Naive B cell (primary cell): ENCODE measurements at regions not wholly inside any gene's neighbourhood (a gene's known extent, or its start where the extent isn't known, plus 50 kb on each side); places are given as distances from the start of the nearest gene placed in this dataset.

Source experiments
- ATAC-seq, 2 donors: fragments of 150-1000 bp; cut with Tn5 transposase; 2 replicates each; pipeline ENCODE4 v1.10.0; 2021; ENCODE audit warnings: low read depth in 2 of 2, mild to moderate bottlenecking in 2 of 2, moderate library complexity in 2 of 2
- DNase-seq: peaks from one replicate; pipeline ENCODE4 v3.0.0; 2022
- H3K27ac Mint-ChIP-seq, 6 donors: one replicate each; pipeline ENCODE4 v1.8.0; 2020 to 2022; ENCODE audit warnings: mild to moderate bottlenecking in 6 of 6, mixed read lengths in 6 of 6, moderate library complexity in 5 of 6, inconsistent platforms in 2 of 6
- H3K27me3 Mint-ChIP-seq, 3 donors: one replicate each; pipeline ENCODE4 v1.8.0; 2021 to 2022; ENCODE audit warnings: mixed read lengths in 3 of 3, mild to moderate bottlenecking in 1 of 3
- H3K36me3 Mint-ChIP-seq, 2 donors: one replicate each; pipeline ENCODE4 v1.8.0; 2020 to 2022; ENCODE audit warnings: mixed read lengths in 2 of 2, inconsistent platforms in 1 of 2, mild to moderate bottlenecking in 1 of 2
- H3K4me1 Mint-ChIP-seq, 3 donors: one replicate each; pipeline ENCODE4 v1.8.0; 2020 to 2022; ENCODE audit warnings: mixed read lengths in 3 of 3, inconsistent platforms in 1 of 3, mild to moderate bottlenecking in 1 of 3, moderate library complexity in 1 of 3
- H3K4me3 Mint-ChIP-seq, 8 donors: one replicate each; pipeline ENCODE4 v1.8.0; 2020 to 2022; ENCODE audit warnings: mild to moderate bottlenecking in 8 of 8, mixed read lengths in 8 of 8, moderate library complexity in 8 of 8, inconsistent platforms in 2 of 8
- H3K9me3 Mint-ChIP-seq, 7 donors: one replicate each; pipeline ENCODE4 v1.8.0; 2020 to 2022; ENCODE audit warnings: mixed read lengths in 7 of 7, mild to moderate bottlenecking in 5 of 7, inconsistent platforms in 2 of 7, moderate library complexity in 1 of 7

DNA sequence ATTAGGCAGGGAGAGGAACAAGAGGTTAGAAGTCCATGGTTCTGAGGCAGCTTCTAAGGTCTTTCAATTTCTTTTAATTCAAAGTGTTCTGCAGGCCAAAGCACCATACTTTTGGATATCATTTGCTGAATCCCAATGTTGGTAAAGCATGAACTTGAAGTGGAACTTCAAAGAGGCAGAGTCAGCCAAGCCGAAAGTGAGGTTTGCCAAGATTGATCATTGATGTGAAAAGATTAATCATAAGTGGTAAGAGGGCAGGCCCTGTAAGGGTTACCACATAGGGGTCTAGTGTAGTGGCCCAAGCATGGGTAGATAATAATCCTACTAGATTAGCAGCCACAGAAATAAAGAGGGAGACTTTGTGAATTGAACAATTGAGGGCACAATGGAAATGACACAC, 191.7 kb upstream of the DIO2 start:
- peaks cover 2 to 10% (median 3%) of the 10 kb centered on the region in 7 donors for H3K9me3 Mint-ChIP-seq
- ATAC-seq (no peak), DNase-seq (no peak)
- no peaks in the 10 kb centered on the region for H3K4me1 Mint-ChIP-seq
- H3K27ac Mint-ChIP-seq = no peak overlapping the region
- H3K4me3 Mint-ChIP-seq = no peak overlapping the region
- no peaks in the 10 kb centered on the region for H3K27me3 Mint-ChIP-seq
- H3K36me3 Mint-ChIP-seq = no peaks in the 10 kb centered on the region

DNA sequence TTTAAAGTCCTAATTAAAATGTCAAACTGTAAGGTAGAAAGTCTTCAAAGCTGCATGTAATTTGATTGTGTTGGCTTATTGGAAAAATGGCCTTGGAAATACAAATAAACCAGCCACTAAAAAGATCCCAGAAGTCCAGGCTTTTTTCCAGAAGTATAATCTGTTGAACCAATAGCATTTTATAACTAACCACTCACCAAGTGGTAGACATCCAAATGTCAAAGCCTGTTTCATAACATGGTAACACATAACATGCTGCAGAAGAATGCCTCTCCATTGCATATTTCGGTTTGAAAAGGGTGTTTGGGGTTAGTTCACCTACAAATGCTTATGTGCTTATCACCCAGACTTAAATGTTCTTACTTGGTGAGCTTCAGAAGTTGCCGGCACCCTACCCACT, 183.7 kb upstream of the DIO2 start:
- Mint-ChIP-seq H3K9me3 (peaks cover 0 to 32% (median 8%) of the 10 kb centered on the region in 7 donors), H3K4me1 (no peaks in the 10 kb centered on the region), H3K4me3 (no peak overlapping the region), H3K36me3 (no peaks in the 10 kb centered on the region), H3K27ac (no peak overlapping the region), H3K27me3 (no peaks in the 10 kb centered on the region)
- ATAC-seq (no peak), DNase-seq (no peak)

DNA sequence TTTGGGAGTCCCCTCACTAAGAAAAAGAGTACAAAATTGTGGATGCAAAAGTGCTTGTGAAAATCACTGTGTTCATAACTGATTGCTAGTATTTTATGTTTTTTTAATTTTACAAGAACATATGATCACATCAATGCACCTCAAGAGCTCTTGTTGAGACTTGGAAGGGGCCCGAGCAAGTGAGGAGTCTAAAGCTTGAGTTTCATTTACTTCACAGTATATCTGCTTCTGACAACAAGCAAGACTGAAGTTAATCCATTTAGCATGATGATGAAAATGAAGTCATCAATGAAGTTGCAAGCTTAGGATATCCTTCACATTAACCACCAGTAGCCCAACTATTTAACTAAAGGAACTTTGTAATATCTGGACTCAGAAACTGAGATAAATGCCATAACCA, 182.5 kb upstream of the DIO2 start:
- ATAC-seq (no peak), DNase-seq (no peak)
- Mint-ChIP-seq H3K9me3 (peaks cover 0 to 30% (median 8%) of the 10 kb centered on the region in 7 donors), H3K27me3 (no peaks in the 10 kb centered on the region), H3K27ac (no peak overlapping the region), H3K4me3 (no peak overlapping the region), H3K4me1 (no peaks in the 10 kb centered on the region), H3K36me3 (no peaks in the 10 kb centered on the region)

DNA sequence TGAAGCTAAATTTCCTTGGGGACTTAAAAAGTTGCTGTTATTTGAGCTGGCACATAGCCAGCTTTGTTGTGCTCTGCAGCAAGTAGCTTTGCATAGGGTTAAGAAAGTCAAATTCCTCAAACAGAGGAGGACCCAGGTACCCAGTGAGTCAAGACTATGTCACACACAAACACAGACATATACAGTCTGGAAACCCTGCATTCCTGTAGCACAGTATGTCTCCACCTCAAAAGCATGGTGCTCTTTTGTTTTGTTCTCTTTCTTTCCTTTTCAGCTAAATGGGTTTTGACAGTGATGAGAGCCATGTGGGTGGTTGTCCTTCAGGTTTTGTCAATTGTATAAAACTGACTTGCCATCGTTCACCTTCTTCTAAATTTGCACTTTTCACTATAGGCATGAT, 179.6 kb upstream of the DIO2 start:
- Mint-ChIP-seq H3K27me3 (no peaks in the 10 kb centered on the region), H3K36me3 (no peaks in the 10 kb centered on the region)

DNA sequence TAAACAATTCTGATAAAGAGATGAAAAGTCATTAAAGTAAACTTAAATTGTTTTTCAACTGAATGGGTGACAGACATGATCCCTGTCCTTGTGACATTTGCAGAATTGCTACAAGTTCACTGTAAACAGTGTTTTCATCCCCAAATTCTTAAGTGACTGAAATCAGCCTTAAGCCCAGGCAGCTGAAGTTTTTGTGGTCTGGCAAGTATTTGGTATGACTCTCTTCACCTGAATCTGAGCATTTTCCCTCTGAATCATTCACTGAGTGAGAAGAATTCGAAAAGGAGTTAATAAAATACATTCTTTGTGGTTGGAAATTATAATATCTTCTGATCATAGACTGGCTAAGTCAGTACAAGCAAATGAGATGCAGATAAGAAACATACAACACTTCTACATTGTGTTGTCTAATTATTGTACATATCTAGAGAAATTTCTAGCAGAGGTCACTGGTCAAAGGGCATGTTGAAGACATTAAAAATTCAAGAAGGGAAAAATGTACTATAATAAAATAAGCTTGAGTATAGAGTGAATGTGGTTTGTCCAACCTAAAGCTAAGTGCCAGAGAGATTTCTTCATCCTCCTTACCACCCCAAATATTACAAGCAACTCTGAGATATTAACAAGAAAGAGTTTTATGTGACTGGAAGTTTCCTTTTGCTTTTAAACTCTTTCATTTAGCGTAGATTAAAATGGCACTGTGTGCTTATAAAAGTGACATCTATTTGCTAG, 177.8 kb upstream of the DIO2 start:
- no peaks in the 10 kb centered on the region for H3K4me1 Mint-ChIP-seq
- no peak overlapping the region for H3K27ac Mint-ChIP-seq
- ATAC-seq = no peak
- H3K36me3 Mint-ChIP-seq = no peaks in the 10 kb centered on the region
- no peak for DNase-seq
- peaks cover 0 to 3% (median 0%) of the 10 kb centered on the region in 3 donors for H3K27me3 Mint-ChIP-seq
- peaks cover 0 to 5% (median 0%) of the 10 kb centered on the region in 7 donors for H3K9me3 Mint-ChIP-seq
- no peak overlapping the region for H3K4me3 Mint-ChIP-seq

More for the DNA sequence above, 179.6 kb upstream of the DIO2 start:
- Mint-ChIP-seq H3K27ac (no peak overlapping the region), H3K9me3 (peaks cover 0 to 6% (median 4%) of the 10 kb centered on the region in 7 donors), H3K4me1 (no peaks in the 10 kb centered on the region), H3K4me3 (no peak overlapping the region)
- DNase-seq (no peak), ATAC-seq (no peak)

- Mint-ChIP-seq H3K27ac (no peak overlapping the region), H3K4me1 (no peaks in the 10 kb centered on the region), H3K36me3 (no peaks in the 10 kb centered on the region), H3K9me3 (peaks cover 0 to 5% (median 0%) of the 10 kb centered on the region in 7 donors), H3K27me3 (peaks cover 0 to 3% (median 0%) of the 10 kb centered on the region in 3 donors), H3K4me3 (no peak overlapping the region)
- no peak for ATAC-seq
- DNase-seq = no peak
Measured at GRCh38 chr14:80387563-80387981, 176.3 kb upstream of the DIO2 start.

DNA sequence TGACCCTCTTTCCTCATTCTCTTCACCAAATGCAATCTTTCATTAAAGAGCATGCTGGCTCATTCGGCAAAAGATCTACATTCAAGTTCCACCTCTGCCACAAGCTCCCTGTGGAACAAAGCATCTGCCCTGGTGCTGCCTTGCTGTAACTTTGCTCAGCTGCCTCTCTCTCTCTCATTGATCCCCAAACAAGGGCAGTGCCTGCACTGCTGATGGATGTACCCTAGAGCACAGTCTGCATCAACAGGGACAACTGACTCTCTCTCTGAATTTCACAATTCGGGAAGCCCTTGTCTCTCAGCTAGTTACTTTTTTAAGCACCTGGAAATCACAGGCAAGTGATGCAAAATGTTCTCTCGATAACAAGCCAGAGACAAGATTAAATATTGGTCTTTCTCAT, 174.0 kb upstream of the DIO2 start:
- ATAC-seq = no peak
- H3K4me3 Mint-ChIP-seq = no peak overlapping the region
- no peaks in the 10 kb centered on the region for H3K4me1 Mint-ChIP-seq
- no peak overlapping the region for H3K27ac Mint-ChIP-seq
- H3K27me3 Mint-ChIP-seq = peaks cover 0 to 3% (median 0%) of the 10 kb centered on the region in 3 donors
- H3K36me3 Mint-ChIP-seq = no peaks in the 10 kb centered on the region
- H3K9me3 Mint-ChIP-seq = peaks cover 0 to 5% (median 0%) of the 10 kb centered on the region in 7 donors
- no peak for DNase-seq

- Mint-ChIP-seq H3K27me3 (peaks cover 0 to 3% (median 0%) of the 10 kb centered on the region in 3 donors), H3K9me3 (peaks cover 0 to 5% (median 0%) of the 10 kb centered on the region in 7 donors), H3K36me3 (no peaks in the 10 kb centered on the region), H3K27ac (no peak overlapping the region), H3K4me3 (no peak overlapping the region), H3K4me1 (no peaks in the 10 kb centered on the region)
- ATAC-seq = no peak
- DNase-seq = no peak
Measured at GRCh38 chr14:80383223-80383622, 171.9 kb upstream of the DIO2 start.

GRCh38 chr14:80381807-80382363, 170.6 kb upstream of the DIO2 start:
- Mint-ChIP-seq H3K27me3 (peaks cover 0 to 3% (median 0%) of the 10 kb centered on the region in 3 donors), H3K27ac (no peak overlapping the region), H3K9me3 (peaks cover 0 to 5% (median 0%) of the 10 kb centered on the region in 7 donors), H3K4me1 (no peaks in the 10 kb centered on the region), H3K36me3 (no peaks in the 10 kb centered on the region), H3K4me3 (no peak overlapping the region)
- DNase-seq (no peak), ATAC-seq (no peak)

DNA sequence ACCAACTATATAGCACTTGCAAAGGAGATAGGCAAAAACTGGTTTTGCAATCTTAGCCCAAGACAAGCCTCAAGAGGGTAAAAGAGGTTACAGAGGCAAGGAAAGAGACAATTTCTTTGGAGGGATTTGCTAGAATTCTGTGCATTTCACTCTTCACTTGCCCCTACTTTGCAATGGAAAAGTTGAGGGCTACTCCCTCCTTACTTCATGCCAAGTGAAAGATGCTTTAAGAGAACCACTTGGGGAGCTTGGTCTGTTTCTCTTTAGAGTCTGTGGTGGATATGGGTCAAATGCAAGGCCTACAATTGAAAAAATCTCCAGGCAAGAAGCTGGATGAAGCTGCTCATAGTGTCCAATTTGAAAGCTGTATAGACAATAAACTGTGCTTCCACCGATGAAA, 167.7 kb upstream of the DIO2 start:
- peaks cover 0 to 7% (median 0%) of the 10 kb centered on the region in 7 donors for H3K9me3 Mint-ChIP-seq
- no peak overlapping the region for H3K27ac Mint-ChIP-seq
- no peaks in the 10 kb centered on the region for H3K27me3 Mint-ChIP-seq
- no peaks in the 10 kb centered on the region for H3K4me1 Mint-ChIP-seq
- H3K36me3 Mint-ChIP-seq = no peaks in the 10 kb centered on the region
- DNase-seq (no peak), ATAC-seq (no peak)
- no peak overlapping the region for H3K4me3 Mint-ChIP-seq

- Mint-ChIP-seq H3K27me3 (no peaks in the 10 kb centered on the region), H3K36me3 (no peaks in the 10 kb centered on the region), H3K9me3 (peaks cover 0 to 7% (median 5%) of the 10 kb centered on the region in 7 donors), H3K4me3 (no peak overlapping the region), H3K4me1 (no peaks in the 10 kb centered on the region), H3K27ac (no peak overlapping the region)
- ATAC-seq = no peak
- DNase-seq = no peak
Measured at GRCh38 chr14:80378084-80378690, 166.9 kb upstream of the DIO2 start.

GRCh38 chr14:80364816-80365215, 153.5 kb upstream of the DIO2 start:
- Mint-ChIP-seq H3K36me3 (no peaks in the 10 kb centered on the region), H3K9me3 (peaks cover 0 to 6% (median 0%) of the 10 kb centered on the region in 7 donors), H3K4me1 (no peaks in the 10 kb centered on the region), H3K27ac (no peak overlapping the region), H3K27me3 (no peaks in the 10 kb centered on the region), H3K4me3 (no peak overlapping the region)
- no peak for DNase-seq
- ATAC-seq = no peak

DNA sequence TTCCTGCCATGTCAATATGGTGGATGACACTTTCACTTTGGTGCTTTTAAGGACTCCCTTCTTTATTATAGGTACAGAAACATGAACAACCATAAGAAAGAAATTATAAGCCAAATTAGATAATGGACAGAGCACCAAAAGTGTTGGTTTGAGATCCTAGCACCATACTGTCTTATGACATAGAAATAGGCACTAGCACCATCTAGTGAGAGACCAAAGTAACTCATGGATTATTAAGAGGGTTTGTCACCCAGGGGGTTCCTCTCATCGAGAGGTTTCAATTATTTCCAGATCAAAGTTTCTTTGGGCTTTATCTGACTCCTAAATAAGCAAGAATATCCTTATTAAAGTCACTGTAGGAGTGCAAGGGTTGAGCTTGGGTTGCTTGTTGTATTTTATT, 153.0 kb upstream of the DIO2 start:
- peaks cover 0 to 6% (median 0%) of the 10 kb centered on the region in 7 donors for H3K9me3 Mint-ChIP-seq

GRCh38 chr14:80358112-80358511, 146.8 kb upstream of the DIO2 start:
- ATAC-seq (no peak), DNase-seq (no peak)
- Mint-ChIP-seq H3K4me1 (no peaks in the 10 kb centered on the region), H3K9me3 (peaks cover 0 to 11% (median 0%) of the 10 kb centered on the region in 7 donors), H3K27me3 (no peaks in the 10 kb centered on the region), H3K27ac (no peak overlapping the region), H3K4me3 (no peak overlapping the region), H3K36me3 (no peaks in the 10 kb centered on the region)

More for the DNA sequence above, 153.0 kb upstream of the DIO2 start:
- no peaks in the 10 kb centered on the region for H3K36me3 Mint-ChIP-seq
- no peaks in the 10 kb centered on the region for H3K27me3 Mint-ChIP-seq
- no peak overlapping the region for H3K4me3 Mint-ChIP-seq
- DNase-seq (no peak), ATAC-seq (no peak)
- H3K27ac Mint-ChIP-seq = no peak overlapping the region
- H3K4me1 Mint-ChIP-seq = no peaks in the 10 kb centered on the region
